Amniotic stem cell (primary cell): ENCODE measurements at regions not wholly inside any gene's neighbourhood (a gene's known extent, or its start where the extent isn't known, plus 50 kb on each side); places are given as distances from the start of the nearest gene placed in this dataset.
"Not testable (repeated sequence)": the region's sequence is repeated elsewhere in the genome, so short reads cannot be mapped to it uniquely, and the experiment has no call there.

Experiments
- DNase-seq: peaks from one replicate; lab custom pipeline; 2025; lab: John Stamatoyannopoulos, UW

- DNase-seq, result no peak
Observed at GRCh38 chr20:53664121-53664520, 70.5 kb upstream of the ZNF217 start.

DNA sequence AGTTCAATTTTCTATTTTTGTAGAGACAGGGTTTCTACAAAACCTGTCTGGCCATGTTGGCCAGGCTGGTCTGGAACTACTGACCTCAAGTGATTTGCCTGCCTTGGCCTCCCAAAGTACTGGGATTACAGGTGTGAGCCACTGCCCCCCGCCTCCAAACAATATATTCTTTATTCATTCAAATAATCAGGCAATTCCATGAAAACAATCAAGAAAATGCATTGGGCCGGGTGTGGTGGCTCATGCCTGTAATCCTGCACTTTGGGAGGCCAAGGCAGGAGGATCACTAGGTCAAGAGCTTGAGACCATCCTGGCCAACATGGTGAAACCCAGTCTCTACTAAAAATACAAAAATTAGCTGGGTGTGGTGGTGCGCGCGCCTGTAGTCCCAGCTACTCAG is 69.9 kb upstream of the ZNF217 start:
- not testable (repeated sequence) for DNase-seq

GRCh38 chr20:53662595-53662994 is 69.0 kb upstream of the ZNF217 start:
- DNase-seq, result no peak

GRCh38 chr20:53660947-53661381 is 67.3 kb upstream of the ZNF217 start:
- DNase-seq, result no peak

GRCh38 chr20:53660078-53660909 is 66.7 kb upstream of the ZNF217 start:
- no peak for DNase-seq

DNA sequence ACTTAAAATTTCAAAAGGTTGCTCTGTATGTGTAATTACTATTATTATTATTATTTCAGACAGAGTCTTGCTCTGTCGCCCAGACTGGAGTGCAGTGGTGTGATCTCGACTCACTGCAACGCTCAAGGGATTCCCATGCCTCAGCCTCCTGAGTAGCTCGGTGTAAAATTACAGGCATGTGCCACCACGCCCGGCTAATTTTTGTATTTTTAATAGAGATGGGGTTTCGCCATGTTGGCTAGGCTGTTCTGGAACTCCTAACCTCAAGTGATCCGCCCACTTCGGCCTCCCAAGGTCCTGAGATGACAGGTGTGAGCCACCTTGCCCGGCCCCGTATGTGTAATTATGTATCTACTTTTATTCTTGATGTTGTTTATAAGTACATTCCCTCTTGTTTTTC is 65.3 kb upstream of the ZNF217 start:
- no peak for DNase-seq

GRCh38 chr20:53658322-53658721 is 64.7 kb upstream of the ZNF217 start:
- DNase-seq, result no peak

GRCh38 chr20:53657732-53658131 is 64.1 kb upstream of the ZNF217 start:
- DNase-seq, result no peak

GRCh38 chr20:53657279-53657678 is 63.6 kb upstream of the ZNF217 start:
- DNase-seq, result no peak

GRCh38 chr20:53656293-53657202 is 62.9 kb upstream of the ZNF217 start:
- DNase-seq, result no peak

DNA sequence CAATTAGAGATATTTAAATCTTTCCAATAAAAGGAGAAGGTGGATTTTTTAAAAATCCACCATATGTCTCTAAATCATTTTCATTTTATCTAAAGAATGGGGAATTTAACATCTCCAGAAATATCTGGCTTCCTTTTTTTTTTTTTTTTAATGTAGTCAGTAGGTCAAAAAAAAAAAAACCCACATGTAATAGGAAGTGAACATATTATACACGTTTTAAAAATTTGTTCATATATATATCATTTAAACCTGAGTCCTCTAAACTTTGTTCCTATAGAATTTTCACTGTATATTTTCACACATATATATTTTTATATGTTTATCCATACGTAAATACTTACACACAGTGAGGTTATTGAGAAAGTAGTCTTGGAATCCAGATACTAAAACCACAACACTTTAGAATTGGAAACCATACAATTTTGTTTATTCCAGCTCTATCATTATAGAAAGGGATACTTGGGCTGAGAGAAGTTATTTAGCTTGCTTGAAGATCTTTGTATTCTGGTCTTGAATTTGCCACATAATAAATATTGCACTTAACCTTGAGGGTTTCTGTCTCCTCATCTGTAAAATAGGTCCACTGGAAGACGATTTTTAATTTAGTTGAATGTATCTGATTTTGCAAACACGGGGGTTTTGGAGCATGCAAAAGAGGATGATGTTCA is 62.1 kb upstream of the ZNF217 start:
- no peak for DNase-seq

GRCh38 chr20:53654932-53655624 is 61.4 kb upstream of the ZNF217 start:
- DNase-seq, result no peak

GRCh38 chr20:53654521-53654920 is 60.9 kb upstream of the ZNF217 start:
- DNase-seq, result not testable (repeated sequence)

DNA sequence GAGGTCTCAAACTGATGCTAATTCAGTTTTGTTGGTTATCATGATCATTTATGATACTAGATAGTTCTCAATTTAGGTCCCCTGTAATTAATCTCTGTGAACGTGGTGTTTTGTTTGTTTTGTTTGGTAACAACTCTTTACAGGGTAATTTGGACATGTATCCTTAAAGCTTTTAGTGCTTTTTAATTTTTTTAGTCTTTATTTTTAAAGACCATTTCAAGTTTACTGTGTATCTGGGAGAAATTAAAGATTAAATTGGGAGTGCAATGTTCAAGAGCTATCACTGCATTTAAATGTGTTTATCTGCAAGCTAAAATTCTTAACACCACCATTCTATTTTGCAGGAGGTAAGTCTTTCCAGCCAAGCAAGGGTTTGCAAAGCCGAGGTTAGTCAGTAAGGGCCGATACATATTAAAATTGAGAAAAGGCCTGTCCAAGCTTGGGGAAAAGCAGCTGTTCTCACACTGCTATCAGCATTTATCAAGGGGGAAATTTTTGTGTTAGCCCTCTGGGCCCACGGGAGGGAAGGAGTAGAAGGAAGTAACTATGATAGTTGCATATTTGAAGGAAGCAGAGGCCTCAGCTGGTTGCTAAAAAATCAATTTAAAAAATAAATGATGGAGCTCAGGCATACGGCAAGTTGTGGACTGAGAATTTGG is 59.3 kb upstream of the ZNF217 start:
- DNase-seq, result no peak

DNA sequence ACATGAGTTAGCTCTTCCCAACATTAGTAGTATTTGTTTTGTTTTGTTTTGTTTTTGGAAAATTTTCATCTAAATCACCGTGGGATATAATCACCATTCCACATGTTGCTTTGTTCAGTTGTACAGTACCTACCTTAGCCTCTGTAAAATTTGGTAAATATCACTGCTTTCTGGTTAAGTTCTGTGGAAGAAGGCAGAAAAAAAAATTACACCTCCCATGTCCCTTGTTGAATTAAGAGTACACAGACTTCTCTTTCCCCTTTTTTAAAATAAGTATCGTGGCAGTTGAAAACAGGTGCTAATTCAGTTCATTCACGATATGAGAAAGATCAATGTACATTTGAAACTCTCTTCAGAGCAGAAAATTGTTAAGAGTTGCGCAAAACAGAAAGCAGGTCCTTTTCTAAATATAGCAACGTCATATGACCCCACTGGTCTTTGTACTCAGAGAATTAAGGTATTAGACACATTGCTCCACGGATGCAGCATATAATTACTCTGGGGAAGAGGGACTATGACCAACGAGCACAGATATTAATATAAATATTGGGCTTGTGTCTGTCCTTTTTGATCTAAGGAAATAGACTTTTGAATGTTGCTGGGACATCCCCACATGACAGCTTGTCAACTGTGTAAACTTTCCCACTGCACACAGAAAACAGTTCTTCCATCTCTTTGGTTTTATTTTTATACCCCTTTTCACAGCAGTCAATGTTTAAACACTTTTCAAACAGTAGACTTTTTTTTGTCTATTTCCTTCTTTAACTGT is 58.6 kb upstream of the ZNF217 start:
- no peak for DNase-seq

- not testable (repeated sequence) for DNase-seq
Observed at GRCh38 chr20:53649493-53649892, 55.9 kb upstream of the ZNF217 start.

GRCh38 chr20:53647286-53647821 is 53.7 kb upstream of the ZNF217 start:
- no peak for DNase-seq

DNA sequence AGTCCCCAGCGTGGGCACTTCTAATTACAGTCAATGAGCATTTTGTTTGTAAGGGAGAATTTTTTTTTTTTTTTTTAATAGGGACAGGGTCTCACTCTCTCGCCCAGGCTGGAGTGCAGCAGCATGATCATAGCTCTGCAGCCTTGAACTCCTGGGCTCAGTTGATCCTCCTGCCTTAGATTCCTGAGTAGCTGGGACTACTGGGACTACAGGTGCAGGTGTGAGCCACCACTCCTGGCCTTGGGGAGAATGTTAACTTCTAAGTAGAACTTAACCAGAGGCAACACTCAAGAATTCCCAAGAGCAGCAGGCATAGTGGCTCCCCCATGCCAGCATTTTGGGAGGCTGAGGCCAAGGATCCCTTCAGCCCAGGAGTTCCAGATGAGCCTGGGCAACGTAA is 52.9 kb upstream of the ZNF217 start:
- DNase-seq, result no peak

DNA sequence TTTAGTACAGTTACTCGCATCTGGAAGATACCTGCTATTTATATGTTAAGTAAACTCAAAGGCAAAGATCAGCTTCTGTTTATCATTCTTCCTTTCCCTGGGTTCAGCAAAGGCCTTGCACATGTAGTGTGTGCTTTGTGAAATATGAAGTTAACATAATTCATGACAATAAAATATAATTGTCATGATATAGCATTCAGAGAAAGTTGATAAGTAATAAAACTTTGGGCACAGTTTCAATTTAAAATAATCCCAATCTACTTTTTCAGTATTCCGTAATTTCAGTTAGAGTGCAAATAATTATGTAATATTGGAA is 51.9 kb upstream of the ZNF217 start:
- DNase-seq, result no peak

DNA sequence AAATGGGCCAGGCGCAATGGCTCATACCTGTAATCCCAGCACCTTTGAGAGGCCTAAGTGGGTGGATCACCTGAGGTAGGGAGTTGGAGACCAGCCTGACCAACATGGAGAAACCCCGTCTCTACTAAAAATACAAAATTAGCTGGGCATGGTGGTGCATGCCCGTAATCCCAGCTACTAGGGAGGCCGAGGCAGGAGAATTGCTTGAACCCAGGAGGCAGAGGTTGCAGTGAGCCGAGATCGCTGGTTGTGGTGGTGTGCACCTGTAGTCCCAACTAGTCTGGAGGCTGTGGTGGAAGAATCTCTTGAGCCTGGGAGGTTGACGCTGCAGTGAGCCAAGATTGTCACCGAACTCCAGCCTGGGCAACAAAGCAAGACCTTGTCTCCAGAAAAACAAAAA is 50.5 kb upstream of the ZNF217 start:
- not testable (repeated sequence) for DNase-seq
